ENCODE measurements at regions not wholly inside any gene's neighbourhood (a gene's known extent, or its start where the extent isn't known, plus 50 kb on each side); places are given as distances from the start of the nearest gene placed in this dataset.

DNA sequence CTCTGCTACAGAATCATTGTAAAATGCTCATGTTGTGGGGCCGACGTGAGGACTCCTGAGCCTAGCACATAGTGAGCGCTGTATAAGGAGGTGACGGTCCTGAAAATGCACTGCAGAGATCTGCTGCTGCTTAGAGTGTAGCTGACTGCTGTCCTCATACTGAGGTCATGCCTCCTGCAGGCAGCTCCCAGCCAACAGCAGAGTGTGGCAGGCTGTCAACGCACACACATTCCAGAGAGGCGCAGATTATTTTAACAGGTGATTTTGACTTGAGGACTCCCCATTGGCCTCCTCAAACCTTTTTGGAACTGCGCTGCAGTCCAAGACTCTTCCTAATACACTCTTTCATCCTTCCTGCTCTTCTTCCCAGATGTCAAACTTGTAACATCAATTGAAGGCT lies 119.8 kb upstream of the KCNJ6 start:
- H4K20me1 ChIP-seq (ENCODE audit: insufficient read depth, low read length): no peaks in the 10 kb centered on the region

DNA sequence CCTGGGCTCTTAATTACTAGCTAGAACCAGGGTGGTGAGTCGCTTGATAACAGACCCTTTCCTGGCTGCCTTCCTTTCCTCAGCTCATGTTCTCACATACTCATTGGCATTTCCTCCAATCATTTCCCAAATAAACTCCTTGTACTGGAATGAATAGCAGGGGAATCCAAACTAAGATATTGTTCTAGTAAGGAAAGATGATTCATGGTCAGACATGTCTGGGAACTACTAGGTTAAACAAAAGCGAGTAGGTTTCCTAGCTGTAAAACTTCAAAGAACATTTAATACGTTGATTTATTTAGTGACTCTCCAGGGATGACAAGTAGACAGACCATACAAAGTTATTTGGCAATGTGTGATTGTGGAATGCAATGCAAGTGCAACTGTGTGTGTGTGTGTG lies 121.2 kb upstream of the KCNJ6 start:
- no peak overlapping the region for H3K27ac ChIP-seq (ENCODE audit: low read depth, low read length, poor library complexity, severe bottlenecking)
- H3K9me2 ChIP-seq (ENCODE audit: low read depth, low read length): no peaks in the 10 kb centered on the region
- H3F3A ChIP-seq (ENCODE audit: insufficient read depth, low read length): no peaks in the 10 kb centered on the region

More for the DNA sequence above, 119.8 kb upstream of the KCNJ6 start:
- no peak overlapping the region for H3K27ac ChIP-seq (ENCODE audit: low read depth, low read length, poor library complexity, severe bottlenecking)
- H3K9me3 ChIP-seq (ENCODE audit: low read length): no peaks in the 10 kb centered on the region
- H3K9ac ChIP-seq (ENCODE audit: low read length): no peak overlapping the region
- no peaks in the 10 kb centered on the region for H3K36me3 ChIP-seq (ENCODE audit: insufficient read depth, low read length)
- no peaks in the 10 kb centered on the region for H3K79me2 ChIP-seq (ENCODE audit: insufficient read depth, low read length)
- TF ChIP-seq EZH2 (IDR thresholded peaks at IDR 0.05; ENCODE audit: borderline replicate concordance, low read length): no peak
- TF ChIP-seq, protein P1, sequence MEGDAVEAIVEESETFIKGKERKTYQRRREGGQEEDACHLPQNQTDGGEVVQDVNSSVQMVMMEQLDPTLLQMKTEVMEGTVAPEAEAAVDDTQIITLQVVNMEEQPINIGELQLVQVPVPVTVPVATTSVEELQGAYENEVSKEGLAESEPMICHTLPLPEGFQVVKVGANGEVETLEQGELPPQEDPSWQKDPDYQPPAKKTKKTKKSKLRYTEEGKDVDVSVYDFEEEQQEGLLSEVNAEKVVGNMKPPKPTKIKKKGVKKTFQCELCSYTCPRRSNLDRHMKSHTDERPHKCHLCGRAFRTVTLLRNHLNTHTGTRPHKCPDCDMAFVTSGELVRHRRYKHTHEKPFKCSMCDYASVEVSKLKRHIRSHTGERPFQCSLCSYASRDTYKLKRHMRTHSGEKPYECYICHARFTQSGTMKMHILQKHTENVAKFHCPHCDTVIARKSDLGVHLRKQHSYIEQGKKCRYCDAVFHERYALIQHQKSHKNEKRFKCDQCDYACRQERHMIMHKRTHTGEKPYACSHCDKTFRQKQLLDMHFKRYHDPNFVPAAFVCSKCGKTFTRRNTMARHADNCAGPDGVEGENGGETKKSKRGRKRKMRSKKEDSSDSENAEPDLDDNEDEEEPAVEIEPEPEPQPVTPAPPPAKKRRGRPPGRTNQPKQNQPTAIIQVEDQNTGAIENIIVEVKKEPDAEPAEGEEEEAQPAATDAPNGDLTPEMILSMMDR (IDR thresholded peaks at IDR 0.05; ENCODE audit: low read length): no peak
- H2AFZ ChIP-seq (ENCODE audit: low read length): no peak overlapping the region
- H3F3A ChIP-seq (ENCODE audit: insufficient read depth, low read length): no peaks in the 10 kb centered on the region
- no peaks in the 10 kb centered on the region for H3K27me3 ChIP-seq (ENCODE audit: insufficient read depth, low read length)
- H3K9me2 ChIP-seq (ENCODE audit: low read depth, low read length): no peaks in the 10 kb centered on the region
- H3K4me1 ChIP-seq (ENCODE audit: insufficient read depth, low read length, severe bottlenecking): no peaks in the 10 kb centered on the region
- no peak overlapping the region for H3K4me3 ChIP-seq (ENCODE audit: low read depth, low read length, poor library complexity, severe bottlenecking)
- H3K4me2 ChIP-seq (ENCODE audit: low read length): no peak overlapping the region

DNA sequence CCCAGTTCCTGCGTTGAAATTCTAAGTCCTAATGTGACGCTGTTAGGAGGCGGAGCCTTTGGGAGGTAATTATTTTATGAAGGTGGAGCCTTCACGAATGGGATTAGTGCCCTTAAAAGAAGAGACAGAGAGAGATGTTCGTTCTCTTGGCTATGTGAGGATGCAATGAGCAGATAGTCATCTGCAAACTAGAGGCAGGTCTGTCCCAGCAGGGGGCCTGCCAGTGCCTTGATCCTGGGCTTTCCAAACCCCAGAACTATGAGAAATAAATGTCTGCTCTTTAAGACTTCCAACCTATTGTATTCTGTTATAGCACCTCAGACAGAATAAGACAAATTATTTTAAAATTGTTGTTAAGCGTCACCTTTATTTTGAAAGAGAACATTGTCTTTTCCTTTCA lies 123.1 kb upstream of the KCNJ6 start:
- Histone ChIP-seq H2AFZ (ENCODE audit: low read length) (no peak overlapping the region), H3K4me1 (ENCODE audit: insufficient read depth, low read length, severe bottlenecking) (no peaks in the 10 kb centered on the region), H3F3A (ENCODE audit: insufficient read depth, low read length) (no peaks in the 10 kb centered on the region), H3K27me3 (ENCODE audit: insufficient read depth, low read length) (no peaks in the 10 kb centered on the region), H3K27ac (ENCODE audit: low read depth, low read length, poor library complexity, severe bottlenecking) (no peak overlapping the region), H3K9me3 (ENCODE audit: low read length) (no peaks in the 10 kb centered on the region), H4K20me1 (ENCODE audit: insufficient read depth, low read length) (no peaks in the 10 kb centered on the region), H3K9me2 (ENCODE audit: low read depth, low read length) (no peaks in the 10 kb centered on the region), H3K36me3 (ENCODE audit: insufficient read depth, low read length) (no peaks in the 10 kb centered on the region), H3K4me3 (ENCODE audit: low read depth, low read length, poor library complexity, severe bottlenecking) (no peak overlapping the region), H3K4me2 (ENCODE audit: low read length) (no peak overlapping the region), H3K79me2 (ENCODE audit: insufficient read depth, low read length) (no peaks in the 10 kb centered on the region), H3K9ac (ENCODE audit: low read length) (no peak overlapping the region)
- no peak for TF ChIP-seq EZH2 (IDR thresholded peaks at IDR 0.05; ENCODE audit: borderline replicate concordance, low read length)
- TF ChIP-seq, protein P1 (IDR thresholded peaks at IDR 0.05; ENCODE audit: low read length): no peak

More for the DNA sequence above, 121.2 kb upstream of the KCNJ6 start:
- Histone ChIP-seq H3K9me3 (ENCODE audit: low read length) (no peaks in the 10 kb centered on the region), H4K20me1 (ENCODE audit: insufficient read depth, low read length) (no peaks in the 10 kb centered on the region), H3K27me3 (ENCODE audit: insufficient read depth, low read length) (no peaks in the 10 kb centered on the region), H3K4me2 (ENCODE audit: low read length) (no peak overlapping the region), H2AFZ (ENCODE audit: low read length) (no peak overlapping the region), H3K79me2 (ENCODE audit: insufficient read depth, low read length) (no peaks in the 10 kb centered on the region), H3K4me3 (ENCODE audit: low read depth, low read length, poor library complexity, severe bottlenecking) (no peak overlapping the region), H3K4me1 (ENCODE audit: insufficient read depth, low read length, severe bottlenecking) (no peaks in the 10 kb centered on the region), H3K36me3 (ENCODE audit: insufficient read depth, low read length) (no peaks in the 10 kb centered on the region), H3K9ac (ENCODE audit: low read length) (no peak overlapping the region)
- TF ChIP-seq EZH2 (IDR thresholded peaks at IDR 0.05; ENCODE audit: borderline replicate concordance, low read length): no peak
- TF ChIP-seq, protein P1 (IDR thresholded peaks at IDR 0.05; ENCODE audit: low read length): no peak

Measured in OCI-LY1 (cell line).